Fibroblast of peridontal ligament (primary cell): ENCODE measurements at regions not wholly inside any gene's neighbourhood (a gene's known extent, or its start where the extent isn't known, plus 50 kb on each side); places are given as distances from the start of the nearest gene placed in this dataset.

ENCODE experiments used
- DNase-seq: peaks from one replicate; pipeline ENCODE4 v3.0.0-alpha.2; 2010; ENCODE audit errors: extremely low read depth

- no peak for DNase-seq
These were observed 116.6 kb upstream of the PARD3B start for GRCh38 chr2:204428675-204429074.

GRCh38 chr2:204431529-204431928 is 113.7 kb upstream of the PARD3B start:
- DNase-seq, result no peak

GRCh38 chr2:204432196-204432595 is 113.1 kb upstream of the PARD3B start:
- no peak for DNase-seq

GRCh38 chr2:204434660-204435462 is 110.4 kb upstream of the PARD3B start:
- peak; percentile 67 for DNase-seq

DNA sequence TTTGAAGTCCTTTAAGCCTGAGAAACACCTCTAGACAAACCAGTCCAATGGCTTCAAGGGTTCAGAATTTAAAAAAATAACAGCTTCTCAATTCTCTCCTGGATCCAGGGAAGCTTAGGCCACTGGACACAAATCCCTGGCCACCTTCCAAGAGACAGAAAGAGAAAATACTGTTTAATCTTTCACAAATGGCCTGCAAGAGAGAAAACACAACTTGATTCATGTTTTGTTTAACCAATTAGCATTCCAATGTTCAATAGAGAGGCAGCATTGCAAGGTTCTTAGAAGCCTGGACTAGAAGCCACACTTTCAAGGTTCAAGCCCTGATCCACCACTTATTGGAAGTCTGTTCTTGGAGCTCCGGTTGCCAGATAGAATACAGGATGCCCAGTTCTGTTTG is 109.0 kb upstream of the PARD3B start:
- peak; percentile 56 for DNase-seq

- DNase-seq, result no peak
These were observed 107.9 kb upstream of the PARD3B start for GRCh38 chr2:204437408-204437807.

- no peak for DNase-seq
These were observed 107.2 kb upstream of the PARD3B start for GRCh38 chr2:204437815-204438756.

DNA sequence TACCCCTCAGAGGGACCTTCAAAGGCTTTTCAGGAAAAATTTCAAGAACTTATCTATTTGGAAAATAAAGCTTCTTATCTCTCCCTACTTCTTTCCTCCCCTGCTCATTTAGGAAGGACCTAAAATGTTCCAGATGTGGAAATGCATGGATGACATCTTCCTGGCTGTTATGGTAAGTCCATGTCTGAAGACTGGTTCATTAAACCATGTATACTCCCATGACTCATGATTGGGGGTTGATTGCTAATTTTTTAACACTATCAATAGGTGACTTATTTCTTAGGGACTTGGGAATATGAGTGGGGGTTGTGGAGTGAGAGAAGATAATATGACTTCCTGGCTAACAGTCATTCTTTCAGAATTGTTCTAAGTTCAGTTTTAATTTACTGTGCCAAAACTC is 104.0 kb upstream of the PARD3B start:
- no peak for DNase-seq

- DNase-seq, result no peak
These were observed 100.1 kb upstream of the PARD3B start for GRCh38 chr2:204445149-204445548.

DNA sequence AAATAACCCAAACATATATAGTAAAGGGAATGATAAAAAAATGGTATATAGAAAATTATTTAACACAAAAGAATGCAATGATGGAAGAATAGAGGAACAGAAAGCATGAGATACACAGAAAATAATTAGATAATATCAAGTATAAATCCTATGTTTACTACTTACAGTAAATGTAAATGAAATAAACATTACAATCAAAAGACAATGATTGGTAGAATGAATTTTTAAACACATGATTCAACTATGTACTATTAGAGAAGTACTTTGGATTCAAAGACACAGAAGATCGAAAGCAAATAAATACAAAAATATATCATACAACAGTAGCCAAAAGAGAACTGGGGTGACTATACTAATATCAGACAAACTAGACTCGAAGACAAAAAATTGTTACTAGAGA is 97.6 kb upstream of the PARD3B start:
- no peak for DNase-seq

DNA sequence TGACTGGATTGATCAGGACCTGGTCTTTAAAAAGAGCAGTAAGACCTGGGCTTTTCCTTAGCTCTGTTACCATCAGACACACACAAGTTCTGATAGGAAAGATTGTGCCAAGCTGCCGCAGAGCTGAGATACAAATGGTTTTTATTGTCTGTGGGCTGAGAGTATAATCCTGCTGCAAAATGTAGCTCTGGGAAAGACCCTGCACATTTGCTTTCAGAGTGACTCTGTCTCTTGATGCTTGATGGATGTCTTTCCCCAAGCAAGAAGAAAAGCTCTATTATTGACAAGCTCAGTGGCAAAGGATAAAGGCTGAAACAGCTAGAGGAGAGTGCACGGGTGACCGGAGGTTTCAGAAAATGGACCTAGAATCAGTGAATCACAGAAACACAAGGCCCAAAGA is 95.3 kb upstream of the PARD3B start:
- DNase-seq, result no peak

GRCh38 chr2:204451766-204452165 is 93.5 kb upstream of the PARD3B start:
- DNase-seq, result no peak

- peak; percentile 99 for DNase-seq
These were observed 92.7 kb upstream of the PARD3B start for GRCh38 chr2:204452464-204453023.

GRCh38 chr2:204453730-204454167 is 91.5 kb upstream of the PARD3B start:
- no peak for DNase-seq

- no peak for DNase-seq
These were observed 90.4 kb upstream of the PARD3B start for GRCh38 chr2:204454672-204455380.

DNA sequence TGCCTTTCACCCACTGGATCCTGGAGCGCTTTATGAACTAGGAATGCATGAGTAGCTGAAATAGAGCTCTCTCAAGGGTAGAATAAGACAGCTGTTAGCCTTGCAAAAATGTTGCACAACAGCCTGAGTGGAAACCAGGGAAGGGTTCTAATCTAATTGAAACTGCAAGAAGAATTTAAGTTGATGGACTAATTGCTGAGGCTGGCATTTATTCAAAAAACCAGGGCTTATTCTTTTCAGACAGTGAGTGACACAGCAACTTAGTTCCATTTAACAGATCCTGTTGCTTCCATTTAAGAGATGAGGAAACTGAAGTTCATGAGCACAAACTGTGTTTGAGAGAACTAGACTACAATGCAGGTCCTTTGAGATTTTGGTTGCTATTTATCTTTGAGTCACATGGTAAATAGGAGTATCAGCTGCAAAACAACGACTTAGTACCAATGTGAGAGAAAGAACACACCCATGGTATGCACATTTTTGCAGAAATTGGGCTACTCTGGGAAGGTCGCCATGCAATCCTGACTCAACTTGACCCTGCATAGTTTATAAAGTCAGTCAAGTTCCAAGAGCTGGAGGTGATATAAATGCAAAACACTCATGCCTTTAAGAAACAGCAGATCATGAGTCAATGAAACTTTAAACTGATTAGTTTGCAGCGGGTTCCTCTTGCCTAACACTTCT is 76.4 kb upstream of the PARD3B start:
- DNase-seq, result peak; percentile 99

DNA sequence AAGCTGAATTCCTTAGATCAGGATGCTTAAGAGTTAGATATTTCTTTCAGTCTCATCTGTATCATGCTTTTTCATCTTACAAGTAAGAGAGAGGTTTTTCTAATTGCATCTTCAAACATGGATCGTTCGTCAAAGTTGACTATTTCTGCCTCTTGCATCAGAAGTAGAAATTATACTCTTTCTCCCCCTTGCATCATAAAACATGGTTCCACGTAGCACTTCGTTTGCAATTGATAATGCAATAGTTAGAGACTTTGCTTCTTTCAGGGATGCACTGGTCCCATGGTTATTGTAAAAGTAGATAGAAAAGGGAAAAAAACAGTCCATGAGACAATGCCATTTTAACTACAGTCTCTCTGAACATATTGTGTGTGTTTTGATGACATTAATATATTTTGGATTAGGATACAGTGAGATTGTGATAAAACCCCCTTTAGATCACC is 75.1 kb upstream of the PARD3B start:
- DNase-seq, result peak; percentile 50

DNA sequence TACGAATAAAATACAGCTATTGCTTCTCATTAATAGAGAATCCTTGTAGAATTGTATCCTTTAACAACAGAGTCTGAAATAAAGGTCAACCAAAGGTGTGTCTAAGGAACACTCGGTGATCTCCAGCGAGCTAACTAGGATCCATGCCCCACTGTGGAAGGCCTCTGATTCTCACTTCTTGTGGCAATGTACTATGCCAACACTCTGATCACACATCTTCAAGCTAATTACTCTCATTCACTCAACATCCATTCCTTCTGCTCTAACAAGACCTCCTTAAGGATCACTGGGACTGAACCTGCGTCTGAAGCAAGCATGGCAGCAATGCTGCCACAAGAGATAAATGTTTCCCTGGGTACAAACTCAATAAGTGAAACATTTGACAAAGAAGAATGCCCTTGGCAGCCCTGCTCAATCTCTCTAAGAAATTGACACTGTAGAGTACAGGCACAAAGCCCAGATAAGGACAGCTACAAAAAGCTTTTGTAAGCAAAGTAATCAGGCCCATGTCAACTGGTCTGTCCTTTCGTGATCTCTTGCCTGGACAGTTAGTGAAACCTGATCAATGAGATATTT is 74.6 kb upstream of the PARD3B start:
- no peak for DNase-seq

- DNase-seq, result peak; percentile 70
These were observed 72.9 kb upstream of the PARD3B start for GRCh38 chr2:204472375-204472774.

DNA sequence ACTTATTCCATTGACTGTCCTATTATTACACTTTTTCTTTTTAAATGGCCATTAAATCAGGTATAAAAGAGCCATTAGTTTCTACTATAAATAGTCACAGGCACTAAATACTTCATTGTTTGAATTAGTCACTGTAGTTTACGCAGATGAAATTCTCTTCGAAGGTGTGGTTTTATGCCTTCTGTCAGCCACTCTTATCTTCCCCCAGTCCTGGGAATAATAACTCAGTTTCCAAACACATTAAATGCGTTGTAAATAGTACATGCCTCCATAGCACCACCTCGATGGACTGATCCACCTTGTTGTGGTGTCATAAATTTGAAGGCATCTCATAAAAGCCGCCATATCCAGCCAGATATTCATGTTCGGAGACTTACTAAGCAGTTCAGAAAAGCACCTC is 72.1 kb upstream of the PARD3B start:
- no peak for DNase-seq

DNA sequence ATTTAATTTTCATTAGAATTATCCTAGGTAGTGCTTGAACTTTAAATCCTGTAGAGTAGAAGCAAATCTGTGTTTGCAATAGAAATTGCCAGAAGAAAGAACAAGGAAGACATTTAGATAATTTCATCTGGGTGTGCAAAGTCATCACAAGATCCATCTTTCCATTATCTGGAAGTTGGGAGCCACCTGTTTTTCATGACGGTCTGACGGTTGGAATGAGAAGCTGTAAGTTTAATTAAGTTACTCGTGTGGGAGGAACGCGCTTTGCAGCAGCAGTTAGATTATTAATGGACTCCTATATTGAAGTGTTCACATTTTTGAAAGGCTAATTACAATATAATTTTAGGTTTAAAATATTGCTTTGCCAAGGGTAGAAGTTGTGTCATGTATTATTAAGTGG is 69.9 kb upstream of the PARD3B start:
- DNase-seq, result no peak
